ENCODE measurements at regions not wholly inside any gene's neighbourhood (a gene's known extent, or its start where the extent isn't known, plus 50 kb on each side); places are given as distances from the start of the nearest gene placed in this dataset.

- DNase-seq = no peak
Measured at GRCh38 chr1:5711079-5711478, 281.1 kb downstream of the NPHP4 start.

GRCh38 chr1:5709976-5710375 is 282.2 kb downstream of the NPHP4 start:
- DNase-seq = no peak

- DNase-seq = no peak
Measured at GRCh38 chr1:5709461-5709975, 282.7 kb downstream of the NPHP4 start.

- DNase-seq = no peak
Measured at GRCh38 chr1:5708346-5709245, 283.6 kb downstream of the NPHP4 start.

- DNase-seq = no peak
Measured at GRCh38 chr1:5707566-5708345, 284.5 kb downstream of the NPHP4 start.

- no peak for DNase-seq
Measured at GRCh38 chr1:5706239-5706638, 286.0 kb downstream of the NPHP4 start.

- no peak for DNase-seq
Measured at GRCh38 chr1:5705751-5706150, 286.5 kb downstream of the NPHP4 start.

- DNase-seq = no peak
Measured at GRCh38 chr1:5704561-5705514, 287.4 kb downstream of the NPHP4 start.

- no peak for DNase-seq
Measured at GRCh38 chr1:5701642-5702041, 290.6 kb downstream of the NPHP4 start.

GRCh38 chr1:5693568-5693967 is 298.7 kb downstream of the NPHP4 start:
- DNase-seq = no peak

- DNase-seq = no peak
Measured at GRCh38 chr1:5692664-5693063, 299.6 kb downstream of the NPHP4 start.

GRCh38 chr1:5691795-5692509 is 300.3 kb downstream of the NPHP4 start:
- no peak for DNase-seq

GRCh38 chr1:5690898-5691297 is 301.3 kb downstream of the NPHP4 start:
- DNase-seq = no peak

GRCh38 chr1:5690291-5690690 is 301.9 kb downstream of the NPHP4 start:
- no peak for DNase-seq

GRCh38 chr1:5688081-5689077 is 303.8 kb downstream of the NPHP4 start:
- no peak for DNase-seq

GRCh38 chr1:5686925-5687706 is 305.1 kb downstream of the NPHP4 start:
- no peak for DNase-seq

- no peak for DNase-seq
Measured at GRCh38 chr1:5686195-5686594, 306.0 kb downstream of the NPHP4 start.

GRCh38 chr1:5685446-5686040 is 306.7 kb downstream of the NPHP4 start:
- no peak for DNase-seq

GRCh38 chr1:5684791-5685190 is 307.4 kb downstream of the NPHP4 start:
- DNase-seq = no peak
